ENCODE measurements at regions not wholly inside any gene's neighbourhood (a gene's known extent, or its start where the extent isn't known, plus 50 kb on each side); places are given as distances from the start of the nearest gene placed in this dataset.
A peak's percentile ranks its signal among the peaks of the same experiment; 100 is the strongest.

GRCh38 chr5:171689853-171690417 lies 95.7 kb upstream of the SMIM23 start:
- no peaks in the 10 kb centered on the region for H3K36me3 ChIP-seq (replicated peaks in 1 of 2; ENCODE audit: control insufficient read depth in 1 of 2, insufficient read depth in 2 of 2, low read length in 2 of 2)
- H4K20me1 ChIP-seq (ENCODE audit: insufficient read depth, low read length): no peaks in the 10 kb centered on the region
- intact Hi-C loops (cut with micrococcal nuclease; ENCODE audit: unreplicated experiment): no loop called here
- ATAC-seq (no peak), FAIRE-seq (no peak), DNase-seq (ENCODE audit: low spot score) (no peak)
- no peak for TF ChIP-seq ZNF816 (CRISPR knock-in tag; IDR thresholded peaks at IDR 0.05; ENCODE audit: borderline replicate concordance)
- TF ChIP-seq THAP11 (CRISPR knock-in tag; IDR thresholded peaks at IDR 0.05): no peak
- TF ChIP-seq ZNF670 (CRISPR knock-in tag; IDR thresholded peaks at IDR 0.05; ENCODE audit: borderline replicate concordance): no peak
- TF ChIP-seq RBFOX2 (IDR thresholded peaks at IDR 0.05; ENCODE audit: low read depth, low read length): no peak
- TF ChIP-seq, protein P1, sequence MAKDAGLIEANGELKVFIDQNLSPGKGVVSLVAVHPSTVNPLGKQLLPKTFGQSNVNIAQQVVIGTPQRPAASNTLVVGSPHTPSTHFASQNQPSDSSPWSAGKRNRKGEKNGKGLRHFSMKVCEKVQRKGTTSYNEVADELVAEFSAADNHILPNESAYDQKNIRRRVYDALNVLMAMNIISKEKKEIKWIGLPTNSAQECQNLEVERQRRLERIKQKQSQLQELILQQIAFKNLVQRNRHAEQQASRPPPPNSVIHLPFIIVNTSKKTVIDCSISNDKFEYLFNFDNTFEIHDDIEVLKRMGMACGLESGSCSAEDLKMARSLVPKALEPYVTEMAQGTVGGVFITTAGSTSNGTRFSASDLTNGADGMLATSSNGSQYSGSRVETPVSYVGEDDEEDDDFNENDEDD (CRISPR knock-in tag; IDR thresholded peaks at IDR 0.05; ENCODE audit: borderline replicate concordance): no peak
- TF ChIP-seq KMT2B (CRISPR knock-in tag; IDR thresholded peaks at IDR 0.05): no peak
- TF ChIP-seq ZFP41 (CRISPR knock-in tag; IDR thresholded peaks at IDR 0.05; ENCODE audit: borderline replicate concordance): no peak
- TF ChIP-seq ZNF841 (CRISPR knock-in tag; IDR thresholded peaks at IDR 0.05; ENCODE audit: borderline replicate concordance): no peak
- no peak for TF ChIP-seq ZNF7 (CRISPR knock-in tag; IDR thresholded peaks at IDR 0.05)
- CTCF ChIA-PET (ENCODE audit: low intra/inter-chr PET ratio, low total read pairs): no interaction called here
- no peak overlapping the region for H3K4me3 ChIP-seq (replicated peaks in 1 of 3; ENCODE audit: insufficient read depth in 1 of 3, low read depth in 2 of 3, low read length in 3 of 3)
- no peak overlapping the region for H2AFZ ChIP-seq (ENCODE audit: low read length)
- H3K4me1 ChIP-seq (ENCODE audit: insufficient read depth, low read length): no peaks in the 10 kb centered on the region
- POLR2A ChIA-PET: no interaction called here
- no peaks in the 10 kb centered on the region for H3K9me3 ChIP-seq (ENCODE audit: low read length)
- H3K4me2 ChIP-seq (ENCODE audit: low read depth, low read length): no peak overlapping the region
- peaks cover 0 to 28% of the 10 kb centered on the region in 2 experiments; a peak in 3 of 5 replicates for H3K27me3 ChIP-seq (ENCODE audit: control insufficient read depth in 1 of 2, insufficient read depth in 2 of 2, low read length in 2 of 2)
- H3K79me2 ChIP-seq (ENCODE audit: insufficient read depth, low read length): no peaks in the 10 kb centered on the region
- BruUV-seq (replicated peaks): no TSS peak
- H3K27ac ChIP-seq (ENCODE audit: extremely low read length, insufficient read depth, low read length): no peak overlapping the region
- no peak overlapping the region for H3K9ac ChIP-seq (ENCODE audit: insufficient read depth, low read depth, low read length)
- in situ Hi-C loops (cut with HindIII; ENCODE audit: extremely low pct_ligation_motif_present, low pct_unique_long_range_greater_than_20kb): no loop called here

DNA sequence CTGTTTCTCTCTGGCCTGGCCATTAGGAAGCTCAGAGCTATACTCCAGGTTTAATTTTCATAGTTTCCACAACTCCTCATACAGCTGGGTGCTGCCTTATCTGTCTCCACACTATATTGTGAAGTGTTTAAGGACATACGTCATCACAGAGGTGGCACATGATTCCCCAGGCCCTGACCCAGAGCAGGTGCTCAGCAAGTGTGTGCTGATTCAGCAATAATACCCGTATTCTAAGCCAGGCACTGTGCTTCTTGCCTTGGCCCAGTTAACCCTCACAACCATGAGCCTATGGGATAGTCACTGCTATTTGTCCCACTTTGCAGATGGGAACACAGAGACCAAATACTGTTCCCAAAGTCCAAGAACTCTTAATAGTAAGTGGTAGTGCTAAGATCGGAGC lies 93.5 kb upstream of the SMIM23 start:
- intact Hi-C loops (cut with micrococcal nuclease; ENCODE audit: unreplicated experiment) (no loop called here), in situ Hi-C loops (cut with HindIII; ENCODE audit: extremely low pct_ligation_motif_present, low pct_unique_long_range_greater_than_20kb) (no loop called here)
- Histone ChIP-seq H3K9me3 (ENCODE audit: low read length) (no peaks in the 10 kb centered on the region), H3K9ac (ENCODE audit: insufficient read depth, low read depth, low read length) (no peak overlapping the region), H3K4me3 (replicated peaks in 1 of 3; ENCODE audit: insufficient read depth in 1 of 3, low read depth in 2 of 3, low read length in 3 of 3) (no peak overlapping the region), H3K79me2 (ENCODE audit: insufficient read depth, low read length) (no peaks in the 10 kb centered on the region), H3K36me3 (replicated peaks in 1 of 2; ENCODE audit: control insufficient read depth in 1 of 2, insufficient read depth in 2 of 2, low read length in 2 of 2) (no peaks in the 10 kb centered on the region), H3K4me1 (ENCODE audit: insufficient read depth, low read length) (no peaks in the 10 kb centered on the region), H3K4me2 (ENCODE audit: low read depth, low read length) (no peak overlapping the region), H2AFZ (ENCODE audit: low read length) (no peak overlapping the region), H3K27ac (ENCODE audit: extremely low read length, insufficient read depth, low read length) (no peak overlapping the region), H4K20me1 (ENCODE audit: insufficient read depth, low read length) (no peaks in the 10 kb centered on the region), H3K27me3 (ENCODE audit: control insufficient read depth in 1 of 2, insufficient read depth in 2 of 2, low read length in 2 of 2) (peaks cover 0 to 14% of the 10 kb centered on the region in 2 experiments; a peak in 2 of 5 replicates)
- WGBS (ENCODE audit: low lambda C conversion rate): 50% methylated on average over 3 of the region's 3 CpGs
- no peak for ATAC-seq
- no TSS peak for BruUV-seq (replicated peaks)
- CTCF ChIA-PET (ENCODE audit: low intra/inter-chr PET ratio, low total read pairs): no interaction called here
- POLR2A ChIA-PET: no interaction called here
- FAIRE-seq: no peak
- no peak for DNase-seq (ENCODE audit: low spot score)
- TF ChIP-seq MAFK (conservative IDR thresholded peaks at IDR 0.05 in 1 of 2, IDR thresholded peaks at IDR 0.05 in 1 of 2; ENCODE audit: low read length in 2 of 2) (peak; percentile 94 to 96), ZNF773 (CRISPR knock-in tag; IDR thresholded peaks at IDR 0.05; ENCODE audit: borderline replicate concordance) (no peak), ZNF883 (CRISPR knock-in tag; IDR thresholded peaks at IDR 0.05; ENCODE audit: not compliant biosample characterization) (no peak), MAFF (IDR thresholded peaks at IDR 0.05; ENCODE audit: low read depth, low read length) (peak; percentile 94)

All from HepG2 (cell line).